ENCODE measurements at regions not wholly inside any gene's neighbourhood (a gene's known extent, or its start where the extent isn't known, plus 50 kb on each side); places are given as distances from the start of the nearest gene placed in this dataset.

GRCh38 chr10:9560976-9561375 is 1456.7 kb upstream of the CELF2 start:
- TF ChIP-seq CTCF (IDR thresholded peaks at IDR 0.05) (no peak), POLR2A (IDR thresholded peaks at IDR 0.05) (no peak)
